HCT116 (cell line): ENCODE measurements at regions not wholly inside any gene's neighbourhood (a gene's known extent, or its start where the extent isn't known, plus 50 kb on each side); places are given as distances from the start of the nearest gene placed in this dataset.

Experiments
- ATAC-seq: fragments of 200-7000 bp; cut with Tn5 transposase; 2 replicates; pipeline ENCODE4 v1.9.1; 2020; ENCODE audit warnings: mild to moderate bottlenecking, moderate library complexity
- BruUV-seq: library from RNA; stranded (reverse); fragments of 400-500 nt; replicated peaks from 2 replicates; lab custom pipeline; 2021; lab: Mats Ljungman, UMichigan
- CTCF ChIA-PET: fragments of 300-600 bp; sonication (Branson Sonifier 250); formaldehyde crosslinking; loops from one replicate; lab custom pipeline; 2021; ENCODE audit warnings: antibody characterized with exemption; lab: Charles Lee
- POLR2A ChIA-PET: fragments of 300-600, 350-600 bp; sonication (Branson Sonifier 250); formaldehyde crosslinking; loops from one replicate; lab custom pipeline; 2021; ENCODE audit warnings: antibody characterized with exemption; lab: Charles Lee
- RAD21 ChIA-PET, 2 experiments: fragments of 300-600 bp; sonication (Branson Sonifier 250); formaldehyde crosslinking; loops; one replicate each; lab custom pipeline; 2023; ENCODE audit warnings: low total read pairs in 2 of 2; ENCODE audit not compliant: uncharacterized antibody in 2 of 2, unreplicated experiment in 2 of 2, low non-redundant PET in 1 of 2; lab: Charles Lee
- DNase-seq: peaks from one replicate; pipeline ENCODE4 v3.0.0-alpha.2; 2010; ENCODE audit warnings: low read depth, low spot score
- H2AFZ ChIP-seq: fragments of 200-600 bp; shearing (Covaris generic), sonication (generic); 2 replicates; pipeline ENCODE4 v1.6.1; 2017; ENCODE audit warnings: low read depth, mixed run types, mixed read lengths, antibody characterized with exemption, low read length; ENCODE audit not compliant: poor library complexity, severe bottlenecking
- H3K27ac ChIP-seq: 2 replicates; pipeline ENCODE4 v1.5.1; 2012; ENCODE audit warnings: low read depth, low read length
- H3K27me3 ChIP-seq: fragments of 200-600 bp; sonication (generic); 2 replicates; pipeline ENCODE4 v1.6.1; 2016; ENCODE audit warnings: mixed run types, low read length, mixed read lengths; ENCODE audit not compliant: insufficient read depth
- H3K36me3 ChIP-seq, 2 experiments: fragments of 200-500 bp in 1 of 2; fragments of 200-600 bp in 1 of 2; sonication (Bioruptor generic) in 1 of 2; sonication (generic) in 1 of 2; 2 replicates each; pipeline versions ENCODE4 v1.5.1 to v1.6.1; 2014 to 2016; ENCODE audit warnings: low read length in 2 of 2, inconsistent platforms in 1 of 2, mixed read lengths in 1 of 2, mixed run types in 1 of 2; ENCODE audit not compliant: insufficient read depth in 2 of 2, control insufficient read depth in 1 of 2
- H3K4me1 ChIP-seq, 2 experiments: fragments of 200-600 bp in 1 of 2; sonication (generic) in 1 of 2; 2 replicates each; pipeline versions ENCODE4 v1.5.1 to v1.6.1; 2012 to 2017; ENCODE audit warnings: low read length in 2 of 2, inconsistent platforms in 1 of 2, mild to moderate bottlenecking in 1 of 2, mixed read lengths in 1 of 2, mixed run types in 1 of 2, moderate library complexity in 1 of 2; ENCODE audit not compliant: insufficient read depth in 2 of 2, control insufficient read depth in 1 of 2
- H3K4me2 ChIP-seq: fragments of 200-600 bp; sonication (generic); 2 replicates; pipeline ENCODE4 v1.6.1; 2017; ENCODE audit warnings: mixed run types, low read length, mixed read lengths
- H3K4me3 ChIP-seq, 2 experiments: fragments of 200-600 bp in 1 of 2; sonication (generic) in 1 of 2; replicated peaks in 1 of 2; 2 replicates each; pipeline ENCODE4 v1.5.1; 2011 to 2016; ENCODE audit warnings: low read length in 2 of 2, control low read depth in 1 of 2, low read depth in 1 of 2, mild to moderate bottlenecking in 1 of 2, mixed read lengths in 1 of 2, mixed run types in 1 of 2
- H3K79me2 ChIP-seq: fragments of 200-600 bp; sonication (generic); 2 replicates; pipeline ENCODE4 v1.6.1; 2017; ENCODE audit warnings: mild to moderate bottlenecking, mixed run types, low read length, moderate library complexity, mixed read lengths; ENCODE audit not compliant: insufficient read depth
- H3K9ac ChIP-seq: fragments of 200-600 bp; sonication (generic); 2 replicates; pipeline ENCODE4 v1.6.1; 2016; ENCODE audit warnings: low read length, mixed read lengths
- H3K9me2 ChIP-seq: fragments of 200-600 bp; sonication (generic), shearing (Covaris generic); 2 replicates; pipeline ENCODE4 v1.6.1; 2017; ENCODE audit warnings: mixed run types, mild to moderate bottlenecking, moderate library complexity; ENCODE audit not compliant: insufficient read depth
- H3K9me3 ChIP-seq, 2 experiments: fragments of 200-500 bp in 1 of 2; fragments of 200-600 bp in 1 of 2; sonication (Bioruptor generic) in 1 of 2; sonication (generic) in 1 of 2; 2 replicates each; pipeline ENCODE4 v1.6.1; 2014 to 2017; ENCODE audit warnings: low read length in 2 of 2, mixed read lengths in 2 of 2, inconsistent platforms in 1 of 2, low read depth in 1 of 2, mild to moderate bottlenecking in 1 of 2, mixed run types in 1 of 2, moderate library complexity in 1 of 2; ENCODE audit not compliant: control insufficient read depth in 1 of 2, insufficient read depth in 1 of 2
- H4K20me1 ChIP-seq: fragments of 200-600 bp; sonication (generic), shearing (Covaris generic); 2 replicates; pipeline ENCODE4 v1.6.1; 2017; ENCODE audit warnings: mixed run types, mild to moderate bottlenecking, moderate library complexity; ENCODE audit not compliant: insufficient read depth
- ATF3 ChIP-seq: IDR thresholded peaks from 2 replicates; pipeline ENCODE4 v1.6.1; 2012
- CEBPB ChIP-seq: IDR thresholded peaks from 2 replicates; pipeline ENCODE4 v1.6.1; 2012; ENCODE audit warnings: low read depth
- EZH2 ChIP-seq: fragments of 200-600 bp; sonication (generic); IDR thresholded peaks from 2 replicates; pipeline ENCODE4 v1.6.1; 2017; ENCODE audit warnings: antibody characterized with exemption, mixed run types
- EZH2phosphoT487 ChIP-seq: fragments of 200-600 bp; IDR thresholded peaks from 2 replicates; pipeline ENCODE4 v1.6.1; 2018; ENCODE audit warnings: antibody characterized with exemption, borderline replicate concordance
- FOSL1 ChIP-seq: IDR thresholded peaks from 2 replicates; pipeline ENCODE4 v1.6.1; 2012; ENCODE audit warnings: low read depth
- JUND ChIP-seq: IDR thresholded peaks from 2 replicates; pipeline ENCODE4 v1.6.1; 2012
- MAX ChIP-seq: IDR thresholded peaks from 2 replicates; pipeline ENCODE4 v1.6.1; 2012
- SP1 ChIP-seq: IDR thresholded peaks from 2 replicates; pipeline ENCODE4 v1.6.1; 2012; ENCODE audit warnings: low read depth
- SRF ChIP-seq: IDR thresholded peaks from 2 replicates; pipeline ENCODE4 v1.6.1; 2012; ENCODE audit warnings: low read depth
- TCF7L2 ChIP-seq: IDR thresholded peaks from 2 replicates; pipeline ENCODE4 v1.7.0; 2011; ENCODE audit warnings: borderline replicate concordance, inconsistent platforms; ENCODE audit not compliant: insufficient read depth, insufficient read length; ENCODE audit errors: extremely low read depth
- ZFX ChIP-seq: fragments of 450-650 bp; IDR thresholded peaks from 2 replicates; pipeline ENCODE4 v1.6.1; 2017
- ZNF274 ChIP-seq: fragments of 200-500 bp; sonication (Bioruptor generic); IDR thresholded peaks from 2 replicates; pipeline ENCODE4 v1.6.1; 2014; ENCODE audit warnings: mild to moderate bottlenecking, low read depth, low read length, inconsistent platforms
- intact Hi-C: fragments of 100-400 bp; cut with micrococcal nuclease; formaldehyde crosslinking; loops from 2 replicates; pipeline ENCODE4 v1.10.0; 2022
- TF ChIP-seq, protein P1 (sequence below): IDR thresholded peaks from 2 replicates; pipeline ENCODE4 v1.6.1; 2011; ENCODE audit warnings: mild to moderate bottlenecking, low read length, moderate library complexity; ENCODE audit not compliant: insufficient replicate concordance; ENCODE audit errors: extremely low read depth

DNA sequence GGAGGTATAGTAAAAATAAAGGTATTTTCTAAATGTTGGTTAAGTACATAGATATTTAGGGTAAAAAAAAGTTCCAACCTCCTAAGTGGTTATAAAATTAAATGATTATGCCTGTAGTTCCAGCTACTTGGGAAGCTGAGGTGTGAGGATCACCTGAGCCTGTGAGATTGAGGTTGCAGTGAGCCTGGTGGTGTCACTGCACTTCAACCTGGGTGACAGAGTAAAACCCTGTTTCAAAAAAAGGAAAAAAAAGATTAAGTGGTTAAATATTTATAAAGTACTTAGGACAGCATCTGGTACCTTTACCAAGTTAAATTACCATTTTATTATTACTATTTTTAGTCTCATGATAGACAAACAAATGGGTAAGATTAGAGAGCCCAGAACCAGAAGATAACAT lies 1801.0 kb downstream of the C4orf33 start:
- Histone ChIP-seq H3K4me1 (no peaks in the 10 kb centered on the region), H3K79me2 (no peaks in the 10 kb centered on the region), H3K36me3 (no peaks in the 10 kb centered on the region), H3K27ac (no peak overlapping the region), H3K9ac (no peak overlapping the region)
- CTCF ChIA-PET = no interaction called here
- RAD21 ChIA-PET = no interaction called here
- no peak for TF ChIP-seq ZFX
- TF ChIP-seq EZH2phosphoT487 = no peak
- TF ChIP-seq SP1 = no peak
- TF ChIP-seq SRF = no peak
- no peak for TF ChIP-seq EZH2
- TF ChIP-seq, all 23 proteins: peak for 0
- DNase-seq = no peak
- no peaks in the 10 kb centered on the region for H3K9me3 ChIP-seq
- H3K9me2 ChIP-seq = no peaks in the 10 kb centered on the region
- POLR2A ChIA-PET = no interaction called here
- no peaks in the 10 kb centered on the region for H4K20me1 ChIP-seq
- no peak overlapping the region for H3K4me2 ChIP-seq
- no peak overlapping the region for H3K4me3 ChIP-seq
- no peaks in the 10 kb centered on the region for H3K27me3 ChIP-seq
- intact Hi-C loops = no loop called here
- no peak for ATAC-seq
- no TSS peak for BruUV-seq
- H2AFZ ChIP-seq = no peak overlapping the region

DNA sequence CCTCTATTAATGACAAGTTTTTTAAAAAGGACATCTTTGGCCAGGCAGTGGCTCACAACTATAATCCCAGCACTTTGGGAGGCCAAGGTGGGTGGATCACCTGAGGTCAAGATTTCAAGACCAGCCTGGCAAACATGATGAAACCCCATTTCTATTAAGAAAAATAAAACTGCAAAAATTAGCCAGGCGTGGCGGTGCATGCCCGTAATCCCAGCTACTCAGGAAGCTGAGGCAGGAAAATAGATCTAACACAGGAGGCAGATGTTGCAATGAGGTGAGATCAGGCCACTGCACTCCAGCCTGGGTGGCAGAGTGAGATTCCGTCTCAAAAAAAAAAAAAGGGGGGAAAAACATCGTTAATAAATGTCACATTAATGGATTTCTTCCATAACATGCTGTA lies 1805.4 kb downstream of the C4orf33 start:
- intact Hi-C loops = no loop called here
- H3K27me3 ChIP-seq = no peaks in the 10 kb centered on the region
- H3K27ac ChIP-seq = no peak overlapping the region
- ChIA-PET CTCF (no interaction called here), POLR2A (no interaction called here), RAD21 (no interaction called here)
- no peak for DNase-seq
- H3K4me1 ChIP-seq = no peaks in the 10 kb centered on the region
- H2AFZ ChIP-seq = no peak overlapping the region
- TF ChIP-seq ZNF274 (no peak), TCF7L2 (no peak), EZH2 (no peak), MAX (no peak), ATF3 (no peak), CEBPB (no peak), JUND (no peak), FOSL1 (no peak), SRF (no peak)
- TF ChIP-seq, protein P1, sequence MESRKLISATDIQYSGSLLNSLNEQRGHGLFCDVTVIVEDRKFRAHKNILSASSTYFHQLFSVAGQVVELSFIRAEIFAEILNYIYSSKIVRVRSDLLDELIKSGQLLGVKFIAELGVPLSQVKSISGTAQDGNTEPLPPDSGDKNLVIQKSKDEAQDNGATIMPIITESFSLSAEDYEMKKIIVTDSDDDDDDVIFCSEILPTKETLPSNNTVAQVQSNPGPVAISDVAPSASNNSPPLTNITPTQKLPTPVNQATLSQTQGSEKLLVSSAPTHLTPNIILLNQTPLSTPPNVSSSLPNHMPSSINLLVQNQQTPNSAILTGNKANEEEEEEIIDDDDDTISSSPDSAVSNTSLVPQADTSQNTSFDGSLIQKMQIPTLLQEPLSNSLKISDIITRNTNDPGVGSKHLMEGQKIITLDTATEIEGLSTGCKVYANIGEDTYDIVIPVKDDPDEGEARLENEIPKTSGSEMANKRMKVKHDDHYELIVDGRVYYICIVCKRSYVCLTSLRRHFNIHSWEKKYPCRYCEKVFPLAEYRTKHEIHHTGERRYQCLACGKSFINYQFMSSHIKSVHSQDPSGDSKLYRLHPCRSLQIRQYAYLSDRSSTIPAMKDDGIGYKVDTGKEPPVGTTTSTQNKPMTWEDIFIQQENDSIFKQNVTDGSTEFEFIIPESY = no peak
- no peaks in the 10 kb centered on the region for H3K36me3 ChIP-seq
- H3K9me3 ChIP-seq = no peaks in the 10 kb centered on the region
- H3K79me2 ChIP-seq = no peaks in the 10 kb centered on the region
- no peak overlapping the region for H3K4me3 ChIP-seq
- no peaks in the 10 kb centered on the region for H3K9me2 ChIP-seq
- no peak overlapping the region for H3K9ac ChIP-seq
- ATAC-seq = no peak
- no peaks in the 10 kb centered on the region for H4K20me1 ChIP-seq
- BruUV-seq = no TSS peak
- H3K4me2 ChIP-seq = no peak overlapping the region
